Endothelial cell of umbilical vein (primary cell): ENCODE measurements at regions not wholly inside any gene's neighbourhood (a gene's known extent, or its start where the extent isn't known, plus 50 kb on each side); places are given as distances from the start of the nearest gene placed in this dataset.

Experiments used
- BruUV-seq: library from RNA; stranded (reverse); fragments of 400-500 nt; replicated peaks from 2 replicates; lab custom pipeline; 2021; lab: Mats Ljungman, UMichigan
- CTCF ChIA-PET: fragments of 300-600, 350-600 bp; sonication (Branson Sonifier 250); formaldehyde crosslinking; loops from one replicate; lab custom pipeline; 2021; ENCODE audit warnings: antibody characterized with exemption, inconsistent platforms; lab: Charles Lee
- POLR2A ChIA-PET: fragments of 300-600, 350-600 bp; sonication (Branson Sonifier 250); formaldehyde crosslinking; loops from one replicate; lab custom pipeline; 2021; ENCODE audit warnings: antibody characterized with exemption, inconsistent platforms; lab: Charles Lee
- DNase-seq: peaks from one replicate; pipeline ENCODE4 v3.0.0-alpha.2; 2011; ENCODE audit warnings: low read depth, low spot score
- FAIRE-seq: peaks from 2 replicates; lab custom pipeline; 2011; peaks lifted over from hg19 to GRCh38; lab: Jason Lieb, UNC
- H2AFZ ChIP-seq: 2 replicates; pipeline ENCODE4 v1.6.0; 2012; ENCODE audit warnings: low read depth, low read length, control low read depth, inconsistent platforms
- H3K27ac ChIP-seq: 2 replicates; pipeline ENCODE4 v1.5.1; 2011; ENCODE audit warnings: low read depth, mild to moderate bottlenecking, control low read depth, low read length, moderate library complexity; ENCODE audit not compliant: insufficient read depth
- H3K27me3 ChIP-seq, 2 experiments: 2 replicates each; pipeline versions ENCODE4 v1.6.0 to v1.6.1; 2011; ENCODE audit warnings: low read length in 2 of 2, mixed read lengths in 1 of 2; ENCODE audit not compliant: control insufficient read depth in 2 of 2, insufficient read depth in 2 of 2
- H3K36me3 ChIP-seq, 2 experiments: 2 replicates in 1 of 2; 3 replicates in 1 of 2; pipeline ENCODE4 v1.5.1; 2011; ENCODE audit warnings: low read length in 2 of 2, mild to moderate bottlenecking in 1 of 2, moderate library complexity in 1 of 2; ENCODE audit not compliant: control insufficient read depth in 2 of 2, insufficient read depth in 2 of 2; ENCODE audit errors: extremely low read depth in 1 of 2
- H3K4me1 ChIP-seq: 3 replicates; pipeline ENCODE4 v1.5.1; 2011; ENCODE audit warnings: mild to moderate bottlenecking, low read length; ENCODE audit not compliant: control insufficient read depth, insufficient read depth; ENCODE audit errors: extremely low read depth
- H3K4me2 ChIP-seq: 2 replicates; pipeline ENCODE4 v1.6.1; 2011; ENCODE audit warnings: low read length, control low read depth, mixed read lengths; ENCODE audit not compliant: insufficient read depth
- H3K4me3 ChIP-seq, 3 experiments: fragments of 200-600 bp in 1 of 3; sonication (generic), shearing (Covaris generic) in 1 of 3; replicated peaks in 1 of 3; 2 replicates each; pipeline ENCODE4 v1.5.1; 2011 to 2016; ENCODE audit warnings: control low read depth in 3 of 3, low read length in 3 of 3, mild to moderate bottlenecking in 2 of 3, inconsistent platforms in 1 of 3, low read depth in 1 of 3, moderate library complexity in 1 of 3; ENCODE audit not compliant: insufficient read depth in 1 of 3
- H3K79me2 ChIP-seq: 2 replicates; pipeline ENCODE4 v1.6.0; 2012; ENCODE audit warnings: low read length, inconsistent platforms; ENCODE audit not compliant: control insufficient read depth, insufficient read depth
- H3K9ac ChIP-seq: replicated peaks from 2 replicates; pipeline ENCODE3; 2011; ENCODE audit warnings: low read length, control low read depth; ENCODE audit not compliant: insufficient read depth; ENCODE audit errors: extremely low read depth
- H3K9me1 ChIP-seq: replicated peaks from 3 replicates; pipeline ENCODE4 v1.6.0; 2011; ENCODE audit warnings: mild to moderate bottlenecking, low read length; ENCODE audit not compliant: control insufficient read depth, insufficient read depth; ENCODE audit errors: extremely low read depth
- H3K9me3 ChIP-seq: replicated peaks from 2 replicates; pipeline ENCODE4 v1.5.1; 2012; ENCODE audit warnings: low read length, inconsistent platforms; ENCODE audit not compliant: control insufficient read depth, insufficient read depth
- H4K20me1 ChIP-seq: replicated peaks from 2 replicates; pipeline ENCODE3; 2011; ENCODE audit warnings: mild to moderate bottlenecking, low read length; ENCODE audit not compliant: control insufficient read depth, insufficient read depth; ENCODE audit errors: extremely low read depth
- FOS ChIP-seq: IDR thresholded peaks from 2 replicates; pipeline ENCODE4 v1.6.1; 2011; ENCODE audit warnings: mild to moderate bottlenecking, low read length, moderate library complexity, borderline replicate concordance; ENCODE audit not compliant: insufficient read depth
- GATA2 ChIP-seq: IDR thresholded peaks from 2 replicates; pipeline ENCODE4 v1.7.0; 2011; ENCODE audit warnings: low read depth, mild to moderate bottlenecking, moderate library complexity, mixed read lengths, low read length; ENCODE audit not compliant: insufficient read length, insufficient read depth
- JUN ChIP-seq: IDR thresholded peaks from 2 replicates; pipeline ENCODE4 v1.6.1; 2011; ENCODE audit warnings: borderline replicate concordance, low read depth; ENCODE audit not compliant: insufficient read length, insufficient read depth
- MYC ChIP-seq: IDR thresholded peaks from one replicate; pipeline ENCODE4 v1.6.1; 2011; ENCODE audit warnings: mild to moderate bottlenecking, low read depth, low read length
- POLR2A ChIP-seq: IDR thresholded peaks from 2 replicates; pipeline ENCODE4 v1.6.1; 2012; ENCODE audit warnings: low read depth, mild to moderate bottlenecking, control low read depth, low read length
- dilution Hi-C: fragments of 300-500 bp; cut with MboI; formaldehyde crosslinking; loops from one replicate; pipeline ENCODE4 v1.15.0; 2019; ENCODE audit warnings: low sequenced_read_pairs; ENCODE audit not compliant: extremely low pct_ligation_motif_present
- intact Hi-C: fragments of 100-400 bp; cut with micrococcal nuclease; formaldehyde crosslinking; loops from one replicate; pipeline ENCODE4 v1.10.0; 2022
- TF ChIP-seq, protein P1 (sequence below): IDR thresholded peaks from 2 replicates; pipeline ENCODE4 v1.6.1; 2011; ENCODE audit not compliant: insufficient read depth, insufficient read length

DNA sequence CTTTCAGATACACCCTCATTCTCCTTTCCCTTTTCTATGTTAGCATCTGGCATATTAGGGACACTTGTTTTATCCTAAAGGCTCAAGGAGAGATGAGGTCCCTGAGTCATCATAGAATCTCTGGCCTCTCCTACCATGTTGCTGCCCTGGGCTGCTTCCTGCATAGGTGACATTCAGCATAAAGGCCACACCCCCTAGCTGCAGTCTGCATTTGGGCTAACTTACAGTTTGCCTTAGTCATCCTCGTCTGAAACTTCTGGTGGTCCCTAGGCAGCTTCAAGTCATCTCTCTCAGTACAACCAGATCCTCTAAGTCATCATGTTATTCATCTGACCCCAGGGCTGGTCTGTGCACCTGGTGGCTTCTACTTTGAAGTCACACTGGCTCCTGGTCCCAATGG lies 982.7 kb upstream of the NR2F2 start:
- no peaks in the 10 kb centered on the region for H3K9me3 ChIP-seq
- FAIRE-seq = no peak
- no peak for DNase-seq
- intact Hi-C loops (no loop called here), dilution Hi-C loops (no loop called here)
- no peaks in the 10 kb centered on the region for H3K9me1 ChIP-seq
- no peak overlapping the region for H3K9ac ChIP-seq
- H2AFZ ChIP-seq = no peak overlapping the region
- ChIA-PET CTCF (interaction anchor here (0.8 kb wide), 1 partner anchor 16 kb away, joined by 3 read pairs; no protein-coding TSS in a partner anchor), POLR2A (no interaction called here)
- H3K4me1 ChIP-seq = no peaks in the 10 kb centered on the region
- H3K4me2 ChIP-seq = no peak overlapping the region
- H3K36me3 ChIP-seq = no peaks in the 10 kb centered on the region
- H3K79me2 ChIP-seq = no peaks in the 10 kb centered on the region
- BruUV-seq = no TSS peak
- no peaks in the 10 kb centered on the region for H3K27me3 ChIP-seq
- no peak overlapping the region for H3K4me3 ChIP-seq
- no peaks in the 10 kb centered on the region for H4K20me1 ChIP-seq
- no peak overlapping the region for H3K27ac ChIP-seq
- TF ChIP-seq MYC = no peak
- no peak for TF ChIP-seq GATA2
- no peak for TF ChIP-seq JUN
- TF ChIP-seq FOS = no peak

DNA sequence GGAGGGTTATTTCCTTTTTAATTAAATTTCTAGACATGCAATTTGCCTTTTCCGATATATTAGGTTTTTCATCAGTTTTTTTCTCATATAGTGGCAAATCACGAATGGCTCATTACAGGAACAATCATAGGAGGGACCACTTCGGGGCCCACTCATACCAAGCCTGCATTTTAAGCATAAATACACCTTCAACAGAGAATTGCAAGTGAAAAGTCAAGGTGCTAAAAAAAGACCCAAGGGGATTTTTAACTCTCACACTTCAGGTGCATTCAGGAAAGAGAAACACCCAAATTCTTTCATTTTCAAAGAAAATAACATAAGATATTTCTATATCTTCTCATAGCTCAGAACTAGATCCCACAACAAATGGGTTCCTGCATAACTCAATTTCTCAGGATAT lies 979.6 kb upstream of the NR2F2 start:
- CTCF ChIA-PET = interaction anchor here (1.1 to 1.5 kb wide), 3 partner anchors 9 to 326 kb away, joined by 3 to 4 read pairs (median 3); no protein-coding TSS in a partner anchor
- DNase-seq (no peak), FAIRE-seq (no peak)
- Histone ChIP-seq H3K4me2 (no peak overlapping the region), H3K79me2 (no peaks in the 10 kb centered on the region), H2AFZ (no peak overlapping the region), H3K4me3 (no peak overlapping the region), H3K36me3 (no peaks in the 10 kb centered on the region), H3K9me1 (no peaks in the 10 kb centered on the region), H3K27me3 (no peaks in the 10 kb centered on the region), H4K20me1 (no peaks in the 10 kb centered on the region), H3K9ac (no peak overlapping the region), H3K9me3 (no peaks in the 10 kb centered on the region), H3K27ac (no peak overlapping the region), H3K4me1 (no peaks in the 10 kb centered on the region)
- intact Hi-C loops = no loop called here
- TF ChIP-seq, protein P1, sequence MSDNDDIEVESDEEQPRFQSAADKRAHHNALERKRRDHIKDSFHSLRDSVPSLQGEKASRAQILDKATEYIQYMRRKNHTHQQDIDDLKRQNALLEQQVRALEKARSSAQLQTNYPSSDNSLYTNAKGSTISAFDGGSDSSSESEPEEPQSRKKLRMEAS = no peak
- no peak for TF ChIP-seq POLR2A
- no peak for TF ChIP-seq FOS
- dilution Hi-C loops = no loop called here
- POLR2A ChIA-PET = no interaction called here
- no TSS peak for BruUV-seq
